HG03095 (cell line): ENCODE measurements at regions not wholly inside any gene's neighbourhood (a gene's known extent, or its start where the extent isn't known, plus 50 kb on each side); places are given as distances from the start of the nearest gene placed in this dataset.

Source experiments
- ATAC-seq: cut with Tn5 transposase; IDR thresholded peaks from one replicate; pipeline ENCODE4 v1.9.1; 2021; ENCODE audit warnings: moderate library complexity; ENCODE audit not compliant: unreplicated experiment

GRCh38 chr6:103995571-103995970, 864.1 kb downstream of the HACE1 start:
- no peak for ATAC-seq

- no peak for ATAC-seq
Measured at GRCh38 chr6:103983860-103984259, 875.9 kb downstream of the HACE1 start.

- no peak for ATAC-seq
Measured at GRCh38 chr6:103983011-103983410, 876.7 kb downstream of the HACE1 start.

GRCh38 chr6:103982574-103982973, 877.1 kb downstream of the HACE1 start:
- ATAC-seq: no peak

- no peak for ATAC-seq
Measured at GRCh38 chr6:103979308-103979707, 880.4 kb downstream of the HACE1 start.

- no peak for ATAC-seq
Measured at GRCh38 chr6:103937389-103937788, 922.3 kb downstream of the HACE1 start.

GRCh38 chr6:103925317-103925716, 934.4 kb downstream of the HACE1 start:
- ATAC-seq: no peak

- no peak for ATAC-seq
Measured at GRCh38 chr6:103910018-103910417, 949.7 kb downstream of the HACE1 start.

GRCh38 chr6:103908898-103909297, 950.8 kb downstream of the HACE1 start:
- ATAC-seq: no peak

GRCh38 chr6:103895136-103895535, 964.6 kb downstream of the HACE1 start:
- no peak for ATAC-seq

- no peak for ATAC-seq
Measured at GRCh38 chr6:103893141-103893581, 966.6 kb downstream of the HACE1 start.

- ATAC-seq: no peak
Measured at GRCh38 chr6:103886951-103887350, 972.8 kb downstream of the HACE1 start.

- no peak for ATAC-seq
Measured at GRCh38 chr6:103885446-103885845, 974.3 kb downstream of the HACE1 start.

GRCh38 chr6:103879800-103880199, 979.9 kb downstream of the HACE1 start:
- no peak for ATAC-seq

GRCh38 chr6:103875221-103875620, 984.5 kb downstream of the HACE1 start:
- ATAC-seq: no peak

- no peak for ATAC-seq
Measured at GRCh38 chr6:103874575-103874974, 985.1 kb downstream of the HACE1 start.

GRCh38 chr6:103872678-103873077, 987.0 kb downstream of the HACE1 start:
- no peak for ATAC-seq

- no peak for ATAC-seq
Measured at GRCh38 chr6:103872233-103872632, 987.5 kb downstream of the HACE1 start.

- no peak for ATAC-seq
Measured at GRCh38 chr6:103870970-103871369, 988.7 kb downstream of the HACE1 start.

- no peak for ATAC-seq
Measured at GRCh38 chr6:103862297-103862696, 997.4 kb downstream of the HACE1 start.

GRCh38 chr6:103858003-103858402, 1001.7 kb downstream of the HACE1 start:
- no peak for ATAC-seq

GRCh38 chr6:103855750-103856149, 1004.0 kb downstream of the HACE1 start:
- ATAC-seq: no peak

- ATAC-seq: no peak
Measured at GRCh38 chr6:103854059-103854458, 1005.7 kb downstream of the HACE1 start.

- no peak for ATAC-seq
Measured at GRCh38 chr6:103838457-103838856, 1021.3 kb downstream of the HACE1 start.
